GM10266 (cell line): ENCODE measurements at regions not wholly inside any gene's neighbourhood (a gene's known extent, or its start where the extent isn't known, plus 50 kb on each side); places are given as distances from the start of the nearest gene placed in this dataset.

Experiments used
- DNase-seq: peaks from one replicate; pipeline ENCODE4 v3.0.0; 2012; ENCODE audit errors: extremely low spot score
- CTCF ChIP-seq: IDR thresholded peaks from 2 replicates; pipeline ENCODE4 v1.5.1; 2012; ENCODE audit warnings: mild to moderate bottlenecking, low read depth; ENCODE audit not compliant: control insufficient read depth, insufficient read depth; ENCODE audit errors: missing control alignments

- no peak for TF ChIP-seq CTCF
- no peak for DNase-seq
Measured at GRCh38 chr12:111068290-111068689, 147.9 kb upstream of the MYL2 start.

DNA sequence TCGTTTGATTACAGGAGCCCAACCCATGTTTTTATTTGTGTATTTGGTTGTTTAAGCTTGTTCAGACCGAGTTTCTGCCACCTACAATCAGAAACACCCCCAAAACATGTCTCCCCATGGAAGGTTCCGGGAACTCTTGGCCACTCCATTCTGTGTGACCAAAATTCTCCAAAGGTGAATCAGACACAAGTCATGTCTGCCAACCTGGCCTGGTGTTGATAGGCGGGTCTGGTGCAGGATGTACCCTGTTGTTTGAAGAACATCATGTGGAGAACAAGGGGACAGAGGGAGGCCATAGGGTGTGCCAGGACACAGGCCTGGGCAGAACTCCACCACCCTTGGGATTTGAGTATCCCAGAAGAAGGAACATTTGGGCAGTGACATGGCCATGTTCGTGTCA, 147.1 kb upstream of the MYL2 start:
- TF ChIP-seq CTCF = no peak

GRCh38 chr12:111066744-111067437, 146.5 kb upstream of the MYL2 start:
- no peak for TF ChIP-seq CTCF
- no peak for DNase-seq

More for the DNA sequence above, 147.1 kb upstream of the MYL2 start:
- no peak for DNase-seq

GRCh38 chr12:111064982-111065381, 144.6 kb upstream of the MYL2 start:
- DNase-seq = no peak
- no peak for TF ChIP-seq CTCF

GRCh38 chr12:111064154-111064553, 143.8 kb upstream of the MYL2 start:
- DNase-seq = no peak
- no peak for TF ChIP-seq CTCF

- TF ChIP-seq CTCF = no peak
Measured at GRCh38 chr12:111063295-111064026, 143.1 kb upstream of the MYL2 start.

More at GRCh38 chr12:111063295-111064026, 143.1 kb upstream of the MYL2 start:
- DNase-seq = no peak
